GM21390 (cell line): ENCODE measurements at regions not wholly inside any gene's neighbourhood (a gene's known extent, or its start where the extent isn't known, plus 50 kb on each side); places are given as distances from the start of the nearest gene placed in this dataset.
"Not testable (repeated sequence)": the region's sequence is repeated elsewhere in the genome, so short reads cannot be mapped to it uniquely, and the experiment has no call there.

ENCODE experiments used
- ATAC-seq: cut with Tn5 transposase; IDR thresholded peaks from one replicate; pipeline ENCODE4 v1.9.1; 2021; ENCODE audit not compliant: unreplicated experiment

GRCh38 chr10:62492870-62493180, 118.7 kb downstream of the ZNF365 start:
- no peak for ATAC-seq

- ATAC-seq, result no peak
Measured at GRCh38 chr10:62496925-62497324, 122.8 kb downstream of the ZNF365 start.

- no peak for ATAC-seq
Measured at GRCh38 chr10:62498271-62498670, 124.1 kb downstream of the ZNF365 start.

- ATAC-seq, result not testable (repeated sequence)
Measured at GRCh38 chr10:62500116-62500515, 125.9 kb downstream of the ZNF365 start.

GRCh38 chr10:62501547-62501946, 127.4 kb downstream of the ZNF365 start:
- ATAC-seq, result no peak

GRCh38 chr10:62502995-62503613, 128.9 kb downstream of the ZNF365 start:
- no peak for ATAC-seq

GRCh38 chr10:62503872-62504271, 129.7 kb downstream of the ZNF365 start:
- ATAC-seq, result no peak

GRCh38 chr10:62506371-62506770, 132.2 kb downstream of the ZNF365 start:
- no peak for ATAC-seq

GRCh38 chr10:62511238-62511637, 137.1 kb downstream of the ZNF365 start:
- peak; percentile 42 for ATAC-seq

GRCh38 chr10:62511656-62512055, 137.5 kb downstream of the ZNF365 start:
- ATAC-seq, result peak; percentile 93

- ATAC-seq, result no peak
Measured at GRCh38 chr10:62512732-62513475, 138.7 kb downstream of the ZNF365 start.

GRCh38 chr10:62514079-62514693, 140.0 kb downstream of the ZNF365 start:
- no peak for ATAC-seq

- no peak for ATAC-seq
Measured at GRCh38 chr10:62517252-62517651, 143.1 kb downstream of the ZNF365 start.

- ATAC-seq, result peak; percentile 45
Measured at GRCh38 chr10:62527019-62527827, 153.1 kb downstream of the ZNF365 start.

- ATAC-seq, result peak; percentile 96
Measured at GRCh38 chr10:62528441-62528840, 154.3 kb downstream of the ZNF365 start.

GRCh38 chr10:62529396-62529795, 155.2 kb downstream of the ZNF365 start:
- ATAC-seq, result no peak

GRCh38 chr10:62534031-62534430, 159.9 kb downstream of the ZNF365 start:
- no peak for ATAC-seq

GRCh38 chr10:62538606-62539005, 164.4 kb downstream of the ZNF365 start:
- no peak for ATAC-seq

GRCh38 chr10:62540389-62540788, 166.2 kb downstream of the ZNF365 start:
- ATAC-seq, result no peak

GRCh38 chr10:62541811-62542210, 167.6 kb downstream of the ZNF365 start:
- no peak for ATAC-seq

GRCh38 chr10:62543571-62544355, 169.6 kb downstream of the ZNF365 start:
- no peak for ATAC-seq
